B cell (primary cell): ENCODE measurements at regions not wholly inside any gene's neighbourhood (a gene's known extent, or its start where the extent isn't known, plus 50 kb on each side); places are given as distances from the start of the nearest gene placed in this dataset.

Experiments used
- ATAC-seq: fragments of 200-7000 bp; cut with Tn5 transposase; one replicate; pipeline ENCODE4 v1.10.0; 2021; ENCODE audit warnings: low read depth, mild to moderate bottlenecking, moderate number of reproducible peaks, moderate library complexity
- CTCF ChIA-PET: fragments of 350-600 bp; sonication (Branson Sonifier 250); formaldehyde crosslinking; loops from one replicate; lab custom pipeline; 2021; ENCODE audit warnings: antibody characterized with exemption, inconsistent platforms; lab: Charles Lee
- POLR2A ChIA-PET: fragments of 350-600 bp; sonication (Branson Sonifier 250); formaldehyde crosslinking; loops from one replicate; lab custom pipeline; 2021; ENCODE audit warnings: antibody characterized with exemption; lab: Charles Lee
- DNase-seq: peaks from one replicate; pipeline ENCODE4 v3.0.0; 2013
- H2AFZ ChIP-seq: 2 replicates; pipeline ENCODE4 v1.6.1; 2012; ENCODE audit warnings: mild to moderate bottlenecking, low read depth, low read length; ENCODE audit not compliant: insufficient read depth, poor library complexity, severe bottlenecking
- H3K27ac ChIP-seq, 2 donors: 1 replicate in 1 of 2; 2 replicates in 1 of 2; pipeline ENCODE4 v1.5.1; 2012 to 2013; ENCODE audit warnings: low read length in 2 of 2, mild to moderate bottlenecking in 2 of 2, moderate library complexity in 1 of 2
- H3K27me3 ChIP-seq, 4 experiments: fragments of 200-600 bp in 1 of 4; sonication (generic) in 1 of 4; replicated peaks in 1 of 4; 1 replicate in 2 of 4; 2 replicates in 2 of 4; pipeline versions ENCODE4 v1.6.1 to v1.7.0; 2013 to 2016; ENCODE audit warnings: low read length in 3 of 4, mild to moderate bottlenecking in 2 of 4, mixed read lengths in 1 of 4, moderate library complexity in 1 of 4; ENCODE audit not compliant: insufficient read depth in 4 of 4, control insufficient read depth in 3 of 4; ENCODE audit errors: control extremely low read depth in 1 of 4
- H3K36me3 ChIP-seq, 2 experiments: replicated peaks in 1 of 2; 1 replicate in 1 of 2; 2 replicates in 1 of 2; pipeline versions ENCODE4 v1.6.1 to v1.7.1; 2013; ENCODE audit warnings: low read length in 1 of 2; ENCODE audit not compliant: insufficient read depth in 2 of 2, control insufficient read depth in 1 of 2; ENCODE audit errors: control extremely low read depth in 1 of 2, extremely low read depth in 1 of 2
- H3K4me1 ChIP-seq, 2 donors: fragments of 200-600 bp in 1 of 2; sonication (generic) in 1 of 2; 1 replicate in 1 of 2; 2 replicates in 1 of 2; pipeline versions ENCODE4 v1.5.1 to v1.6.1; 2013 to 2017; ENCODE audit warnings: low read length in 2 of 2; ENCODE audit not compliant: control insufficient read depth in 2 of 2, insufficient read depth in 2 of 2
- H3K4me2 ChIP-seq: replicated peaks from 2 replicates; pipeline ENCODE3; 2012; ENCODE audit warnings: mild to moderate bottlenecking, low read depth, low read length; ENCODE audit not compliant: poor library complexity, severe bottlenecking
- H3K4me3 ChIP-seq, 5 experiments: fragments of 200-600 bp in 1 of 5; sonication (generic) in 1 of 5; 1 replicate in 3 of 5; 2 replicates in 2 of 5; pipeline versions ENCODE4 v1.5.1 to v1.7.0; 2011 to 2016; ENCODE audit warnings: low read length in 4 of 5, mild to moderate bottlenecking in 4 of 5, low read depth in 2 of 5, control low read depth in 1 of 5, moderate library complexity in 1 of 5; ENCODE audit not compliant: insufficient read depth in 1 of 5; ENCODE audit errors: control extremely low read depth in 1 of 5, extremely low read depth in 1 of 5
- H3K79me2 ChIP-seq: fragments of 200-600 bp; sonication (generic); one replicate; pipeline ENCODE4 v1.6.0; 2016; ENCODE audit warnings: low read length; ENCODE audit not compliant: control insufficient read depth, insufficient read depth
- H3K9ac ChIP-seq: fragments of 200-600 bp; sonication (generic); 2 replicates; pipeline ENCODE4 v1.6.1; 2017; ENCODE audit warnings: mild to moderate bottlenecking, low read length, moderate library complexity
- H3K9me3 ChIP-seq, 3 donors: one replicate each; pipeline versions ENCODE4 v1.6.1 to v1.7.1; 2013; ENCODE audit warnings: low read length in 2 of 3; ENCODE audit not compliant: control insufficient read depth in 2 of 3, insufficient read depth in 1 of 3; ENCODE audit errors: control extremely low read depth in 1 of 3
- H4K20me1 ChIP-seq: 2 replicates; pipeline ENCODE4 v1.6.0; 2012; ENCODE audit warnings: mild to moderate bottlenecking, low read length; ENCODE audit not compliant: insufficient read depth, control insufficient read depth, poor library complexity, severe bottlenecking
- H3K27ac Mint-ChIP-seq: one replicate; pipeline ENCODE4 v1.8.0; 2021; ENCODE audit warnings: mixed read lengths
- H3K27me3 Mint-ChIP-seq: one replicate; pipeline ENCODE4 v1.8.0; 2021; ENCODE audit warnings: mixed read lengths
- H3K4me1 Mint-ChIP-seq: one replicate; pipeline ENCODE4 v1.8.0; 2021; ENCODE audit warnings: mixed read lengths
- H3K4me3 Mint-ChIP-seq: one replicate; pipeline ENCODE4 v1.8.0; 2021; ENCODE audit warnings: mixed read lengths
- H3K9me3 Mint-ChIP-seq: one replicate; pipeline ENCODE4 v1.8.0; 2022; ENCODE audit warnings: mixed read lengths; ENCODE audit not compliant: insufficient read depth
- EZH2 ChIP-seq: IDR thresholded peaks from 2 replicates; pipeline ENCODE4 v1.6.1; 2012; ENCODE audit warnings: borderline replicate concordance, low read depth, mild to moderate bottlenecking, moderate library complexity, low read length; ENCODE audit not compliant: insufficient read depth, poor library complexity, severe bottlenecking
- WGBS: methylation state at CpG from one replicate; pipeline ENCODE4 v1.1.5; 2013; ENCODE audit warnings: missing lambda C conversion rate; ENCODE audit not compliant: insufficient coverage; 5-methylcytosine and 5-hydroxymethylcytosine counted together
- intact Hi-C: fragments of 100-400 bp; cut with micrococcal nuclease; formaldehyde crosslinking; loops from one replicate; pipeline ENCODE4 v1.10.0; 2022
- TF ChIP-seq, protein P1 (sequence below): fragments of 200-600 bp; IDR thresholded peaks from one replicate; pipeline ENCODE4 v1.8.0; 2022; ENCODE audit warnings: antibody characterized with exemption, mild to moderate bottlenecking

DNA sequence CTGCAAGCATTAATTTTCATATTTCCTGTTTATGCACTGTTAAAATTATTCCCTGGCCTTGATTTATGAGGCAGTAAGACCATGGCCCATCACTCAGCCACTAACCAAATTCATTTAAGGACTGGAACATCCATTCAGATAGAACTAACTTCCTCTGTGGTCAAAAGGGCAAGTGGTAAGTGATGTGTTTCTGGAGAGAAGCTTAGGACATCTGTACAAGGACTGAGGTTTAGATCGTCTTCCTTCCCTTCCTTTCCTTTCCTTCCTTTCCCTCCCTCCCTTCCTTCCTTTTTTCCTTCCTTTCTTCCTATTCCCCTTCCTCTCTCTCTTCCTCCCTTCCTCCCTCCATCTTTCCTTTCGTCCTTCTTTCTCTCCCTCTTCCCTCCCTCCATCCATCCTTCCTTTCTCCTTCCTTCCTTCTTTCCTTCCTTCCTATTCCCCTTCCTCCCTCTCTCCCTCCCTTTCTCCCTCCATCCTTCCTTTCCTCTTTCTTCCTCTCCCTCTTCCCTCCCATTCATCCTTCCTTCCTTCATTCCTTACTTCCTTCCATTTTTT, 1019.4 kb downstream of the TYW1 start:
- ATAC-seq (no peak), DNase-seq (no peak)
- ChIA-PET POLR2A (no interaction called here), CTCF (no interaction called here)
- Mint-ChIP-seq H3K27me3 (no peaks in the 10 kb centered on the region), H3K4me1 (no peaks in the 10 kb centered on the region), H3K4me3 (no peak overlapping the region), H3K27ac (no peak overlapping the region), H3K9me3 (peaks cover 3% of the 10 kb centered on the region)
- no peak overlapping the region for H3K4me3 ChIP-seq
- H3K4me1 ChIP-seq: no peaks in the 10 kb centered on the region
- no peaks in the 10 kb centered on the region for H3K27me3 ChIP-seq
- H3K9me3 ChIP-seq: peaks cover 0 to 16% (median 0%) of the 10 kb centered on the region in 3 donors
- no peak overlapping the region for H3K27ac ChIP-seq
- no peaks in the 10 kb centered on the region for H3K79me2 ChIP-seq
- H2AFZ ChIP-seq: no peak overlapping the region
- intact Hi-C loops: no loop called here
- 49% methylated on average over 2 of the region's 2 CpGs for WGBS
- no peaks in the 10 kb centered on the region for H4K20me1 ChIP-seq
- H3K4me2 ChIP-seq: no peak overlapping the region
- TF ChIP-seq, protein P1, sequence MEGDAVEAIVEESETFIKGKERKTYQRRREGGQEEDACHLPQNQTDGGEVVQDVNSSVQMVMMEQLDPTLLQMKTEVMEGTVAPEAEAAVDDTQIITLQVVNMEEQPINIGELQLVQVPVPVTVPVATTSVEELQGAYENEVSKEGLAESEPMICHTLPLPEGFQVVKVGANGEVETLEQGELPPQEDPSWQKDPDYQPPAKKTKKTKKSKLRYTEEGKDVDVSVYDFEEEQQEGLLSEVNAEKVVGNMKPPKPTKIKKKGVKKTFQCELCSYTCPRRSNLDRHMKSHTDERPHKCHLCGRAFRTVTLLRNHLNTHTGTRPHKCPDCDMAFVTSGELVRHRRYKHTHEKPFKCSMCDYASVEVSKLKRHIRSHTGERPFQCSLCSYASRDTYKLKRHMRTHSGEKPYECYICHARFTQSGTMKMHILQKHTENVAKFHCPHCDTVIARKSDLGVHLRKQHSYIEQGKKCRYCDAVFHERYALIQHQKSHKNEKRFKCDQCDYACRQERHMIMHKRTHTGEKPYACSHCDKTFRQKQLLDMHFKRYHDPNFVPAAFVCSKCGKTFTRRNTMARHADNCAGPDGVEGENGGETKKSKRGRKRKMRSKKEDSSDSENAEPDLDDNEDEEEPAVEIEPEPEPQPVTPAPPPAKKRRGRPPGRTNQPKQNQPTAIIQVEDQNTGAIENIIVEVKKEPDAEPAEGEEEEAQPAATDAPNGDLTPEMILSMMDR: no peak
- TF ChIP-seq EZH2: no peak
- no peak overlapping the region for H3K9ac ChIP-seq
- no peaks in the 10 kb centered on the region for H3K36me3 ChIP-seq

DNA sequence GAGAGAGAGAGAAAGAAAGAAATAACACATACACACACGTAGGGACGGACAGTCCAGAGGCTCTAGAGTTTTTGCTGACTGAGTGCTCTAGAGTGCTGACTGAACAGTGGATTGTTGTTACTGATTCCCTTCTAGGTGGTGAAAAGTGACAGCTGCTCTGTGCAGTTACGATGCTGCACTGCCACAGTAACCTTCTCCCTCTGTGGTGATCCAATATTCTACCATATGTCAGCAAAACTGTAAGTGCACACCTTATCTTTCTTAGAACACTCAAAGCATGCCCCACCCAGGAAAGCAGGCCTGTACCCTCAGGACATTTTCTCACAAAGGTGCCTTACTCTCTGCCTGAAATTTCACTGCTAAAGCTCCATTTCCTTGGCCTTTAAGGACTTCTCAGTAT, 1023.5 kb downstream of the TYW1 start:
- H3K4me1 Mint-ChIP-seq: no peaks in the 10 kb centered on the region
- ATAC-seq (no peak), DNase-seq (no peak)
- no peak overlapping the region for H3K4me2 ChIP-seq
- peaks cover 0 to 15% (median 0%) of the 10 kb centered on the region in 3 donors for H3K9me3 ChIP-seq
- TF ChIP-seq, protein P1: no peak
- no peak for TF ChIP-seq EZH2
- H3K27ac ChIP-seq: no peak overlapping the region
- H3K79me2 ChIP-seq: no peaks in the 10 kb centered on the region
- no peak overlapping the region for H3K27ac Mint-ChIP-seq
- H3K27me3 Mint-ChIP-seq: no peaks in the 10 kb centered on the region
- POLR2A ChIA-PET: no interaction called here
- no peak overlapping the region for H3K4me3 ChIP-seq
- no peaks in the 10 kb centered on the region for H4K20me1 ChIP-seq
- intact Hi-C loops: no loop called here
- H2AFZ ChIP-seq: no peak overlapping the region
- no peaks in the 10 kb centered on the region for H3K9me3 Mint-ChIP-seq
- H3K27me3 ChIP-seq: no peaks in the 10 kb centered on the region
- no peaks in the 10 kb centered on the region for H3K36me3 ChIP-seq
- no peak overlapping the region for H3K4me3 Mint-ChIP-seq
- CTCF ChIA-PET: no interaction called here
- H3K4me1 ChIP-seq: no peaks in the 10 kb centered on the region
- WGBS: 63% methylated on average over 1 of the region's 3 CpGs
- H3K9ac ChIP-seq: no peak overlapping the region
